SK-N-SH (cell line): ENCODE measurements at regions not wholly inside any gene's neighbourhood (a gene's known extent, or its start where the extent isn't known, plus 50 kb on each side); places are given as distances from the start of the nearest gene placed in this dataset.

Source experiments
- CTCF ChIP-seq: fragments of 200-600 bp; sonication (generic); IDR thresholded peaks from 2 replicates; pipeline ENCODE4 v1.6.1; 2017; ENCODE audit warnings: antibody characterized with exemption, mild to moderate bottlenecking, moderate library complexity
- EP300 ChIP-seq, 2 experiments: IDR thresholded peaks; 2 replicates each; pipeline versions ENCODE4 v1.4.0 to v1.6.1; 2012; ENCODE audit warnings: borderline replicate concordance in 1 of 2, low read depth in 1 of 2, low read length in 1 of 2
- FOSL2 ChIP-seq: IDR thresholded peaks from 2 replicates; pipeline ENCODE4 v1.4.0; 2012; ENCODE audit warnings: low read depth, mild to moderate bottlenecking, moderate library complexity, borderline replicate concordance
- POLR2AphosphoS5 ChIP-seq: IDR thresholded peaks from 2 replicates; pipeline ENCODE4 v1.6.1; 2012; ENCODE audit warnings: low read depth, low read length
- TAF1 ChIP-seq: IDR thresholded peaks from 2 replicates; pipeline ENCODE4 v1.6.1; 2012; ENCODE audit warnings: low read depth, mild to moderate bottlenecking, low read length, moderate library complexity, borderline replicate concordance
- YY1 ChIP-seq: IDR thresholded peaks from 2 replicates; pipeline ENCODE4 v1.4.0; 2012; ENCODE audit warnings: low read depth, mild to moderate bottlenecking
- TF ChIP-seq, protein P1 (sequence below): IDR thresholded peaks from 2 replicates; pipeline ENCODE4 v1.6.1; 2012; ENCODE audit warnings: mild to moderate bottlenecking, low read depth, low read length, moderate library complexity

- TF ChIP-seq FOSL2 = no peak
- no peak for TF ChIP-seq POLR2AphosphoS5
- no peak for TF ChIP-seq CTCF
- no peak for TF ChIP-seq TAF1
- TF ChIP-seq YY1 = no peak
- TF ChIP-seq, protein P1, sequence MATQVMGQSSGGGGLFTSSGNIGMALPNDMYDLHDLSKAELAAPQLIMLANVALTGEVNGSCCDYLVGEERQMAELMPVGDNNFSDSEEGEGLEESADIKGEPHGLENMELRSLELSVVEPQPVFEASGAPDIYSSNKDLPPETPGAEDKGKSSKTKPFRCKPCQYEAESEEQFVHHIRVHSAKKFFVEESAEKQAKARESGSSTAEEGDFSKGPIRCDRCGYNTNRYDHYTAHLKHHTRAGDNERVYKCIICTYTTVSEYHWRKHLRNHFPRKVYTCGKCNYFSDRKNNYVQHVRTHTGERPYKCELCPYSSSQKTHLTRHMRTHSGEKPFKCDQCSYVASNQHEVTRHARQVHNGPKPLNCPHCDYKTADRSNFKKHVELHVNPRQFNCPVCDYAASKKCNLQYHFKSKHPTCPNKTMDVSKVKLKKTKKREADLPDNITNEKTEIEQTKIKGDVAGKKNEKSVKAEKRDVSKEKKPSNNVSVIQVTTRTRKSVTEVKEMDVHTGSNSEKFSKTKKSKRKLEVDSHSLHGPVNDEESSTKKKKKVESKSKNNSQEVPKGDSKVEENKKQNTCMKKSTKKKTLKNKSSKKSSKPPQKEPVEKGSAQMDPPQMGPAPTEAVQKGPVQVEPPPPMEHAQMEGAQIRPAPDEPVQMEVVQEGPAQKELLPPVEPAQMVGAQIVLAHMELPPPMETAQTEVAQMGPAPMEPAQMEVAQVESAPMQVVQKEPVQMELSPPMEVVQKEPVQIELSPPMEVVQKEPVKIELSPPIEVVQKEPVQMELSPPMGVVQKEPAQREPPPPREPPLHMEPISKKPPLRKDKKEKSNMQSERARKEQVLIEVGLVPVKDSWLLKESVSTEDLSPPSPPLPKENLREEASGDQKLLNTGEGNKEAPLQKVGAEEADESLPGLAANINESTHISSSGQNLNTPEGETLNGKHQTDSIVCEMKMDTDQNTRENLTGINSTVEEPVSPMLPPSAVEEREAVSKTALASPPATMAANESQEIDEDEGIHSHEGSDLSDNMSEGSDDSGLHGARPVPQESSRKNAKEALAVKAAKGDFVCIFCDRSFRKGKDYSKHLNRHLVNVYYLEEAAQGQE = no peak
- TF ChIP-seq EP300 (IDR thresholded peaks at IDR 0.05; ENCODE audit: borderline replicate concordance in 1 of 2, low read depth in 1 of 2, low read length in 1 of 2) = no peak
Measured at GRCh38 chr3:66610562-66610909, 109.7 kb upstream of the LRIG1 start.
